ENCODE measurements at regions not wholly inside any gene's neighbourhood (a gene's known extent, or its start where the extent isn't known, plus 50 kb on each side); places are given as distances from the start of the nearest gene placed in this dataset.

DNA sequence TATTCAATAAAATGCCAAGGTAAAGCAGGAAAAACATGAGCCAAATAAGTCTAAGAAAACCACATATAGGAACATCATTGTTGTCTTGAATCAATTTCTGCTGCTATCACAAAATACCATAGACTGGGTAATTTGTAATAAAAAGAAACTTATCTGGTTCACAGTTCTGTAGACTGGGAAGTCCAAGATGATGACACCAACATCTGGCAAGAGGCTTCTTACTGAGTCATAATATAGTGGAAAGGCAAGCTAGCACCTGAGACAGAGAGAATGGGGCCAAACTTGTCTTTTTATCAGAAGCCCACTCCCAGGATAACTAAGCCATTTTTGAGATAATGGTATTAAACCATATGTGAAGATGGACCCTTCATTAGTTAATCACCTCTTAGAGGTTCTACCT, 975.9 kb downstream of the FLRT2 start:
- Histone ChIP-seq H3K4me1 (ENCODE audit: control extremely low read depth in 1 of 4, control insufficient read depth in 4 of 4, insufficient read depth in 4 of 4, low read length in 3 of 4) (peaks cover 0 to 16% (median 8%) of the 10 kb centered on the region in 4 experiments), H3K27ac (ENCODE audit: insufficient read depth in 1 of 2, low read depth in 1 of 2, low read length in 2 of 2, poor library complexity in 1 of 2, severe bottlenecking in 2 of 2) (no peak overlapping the region), H3K36me3 (ENCODE audit: control insufficient read depth in 4 of 4, insufficient read depth in 4 of 4, low read length in 3 of 4) (no peaks in the 10 kb centered on the region), H3K27me3 (replicated peaks in 2 of 5; ENCODE audit: control insufficient read depth in 4 of 5, insufficient read depth in 5 of 5, low read length in 4 of 5) (no peaks in the 10 kb centered on the region), H3K4me3 (ENCODE audit: control insufficient read depth in 1 of 7, extremely low read depth in 1 of 7, insufficient read depth in 4 of 7, low read depth in 2 of 7, low read length in 6 of 7) (no peak overlapping the region), H3K9me3 (ENCODE audit: control extremely low read depth in 1 of 5, control insufficient read depth in 4 of 5, insufficient read depth in 2 of 5, low read depth in 1 of 5, low read length in 4 of 5) (no peaks in the 10 kb centered on the region)
- DNase-seq, result no peak
- ChIA-PET CTCF (interaction anchor here (1.0 kb wide), 1 partner anchor 31 kb away, joined by 3 read pairs; no protein-coding TSS in a partner anchor), POLR2A (no interaction called here)

DNA sequence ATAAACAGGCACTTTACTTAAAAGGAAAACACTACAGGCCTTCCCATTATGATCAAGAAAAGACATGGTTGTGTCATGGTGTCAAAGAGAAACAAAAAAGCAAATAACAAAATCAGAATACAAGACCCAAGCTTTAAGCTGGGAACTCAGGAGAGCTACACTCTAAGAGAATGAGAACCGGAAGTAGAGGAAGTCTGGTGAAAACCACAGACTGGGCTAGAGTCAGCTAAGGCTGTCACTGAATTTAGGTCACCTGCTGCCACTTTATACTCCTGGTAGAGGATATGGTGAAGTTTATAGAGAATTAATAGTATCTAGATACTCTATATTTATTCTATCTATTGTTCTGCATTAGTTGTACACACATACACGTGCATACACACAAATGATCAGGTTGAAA, 971.7 kb downstream of the FLRT2 start:
- no CpG with 5 or more reads among the region's 2 CpGs for WGBS (ENCODE audit: insufficient coverage)
- peak overlapping the region in 2 of 7 experiments; percentile 2 to 10 for H3K4me3 ChIP-seq (ENCODE audit: control insufficient read depth in 1 of 7, extremely low read depth in 1 of 7, insufficient read depth in 4 of 7, low read depth in 2 of 7, low read length in 6 of 7)
- no peaks in the 10 kb centered on the region for H3K27me3 ChIP-seq (replicated peaks in 2 of 5; ENCODE audit: control insufficient read depth in 4 of 5, insufficient read depth in 5 of 5, low read length in 4 of 5)
- peaks cover 0 to 16% (median 8%) of the 10 kb centered on the region in 4 experiments for H3K4me1 ChIP-seq (ENCODE audit: control extremely low read depth in 1 of 4, control insufficient read depth in 4 of 4, insufficient read depth in 4 of 4, low read length in 3 of 4)
- peak overlapping the region in 1 of 2 experiments; percentile 6 for H3K27ac ChIP-seq (ENCODE audit: insufficient read depth in 1 of 2, low read depth in 1 of 2, low read length in 2 of 2, poor library complexity in 1 of 2, severe bottlenecking in 2 of 2)
- peak; percentile 64 to 92 (median 88) for DNase-seq
- CTCF ChIA-PET, result no interaction called here
- no peaks in the 10 kb centered on the region for H3K36me3 ChIP-seq (ENCODE audit: control insufficient read depth in 4 of 4, insufficient read depth in 4 of 4, low read length in 3 of 4)
- peaks cover 0 to 1% (median 0%) of the 10 kb centered on the region in 5 experiments for H3K9me3 ChIP-seq (ENCODE audit: control extremely low read depth in 1 of 5, control insufficient read depth in 4 of 5, insufficient read depth in 2 of 5, low read depth in 1 of 5, low read length in 4 of 5)
- POLR2A ChIA-PET, result no interaction called here

GRCh38 chr14:86491743-86492142, 961.8 kb downstream of the FLRT2 start:
- no peak for DNase-seq
- ChIA-PET POLR2A (no interaction called here), CTCF (no interaction called here)
- Histone ChIP-seq H3K9me3 (ENCODE audit: control extremely low read depth in 1 of 5, control insufficient read depth in 4 of 5, insufficient read depth in 2 of 5, low read depth in 1 of 5, low read length in 4 of 5) (no peaks in the 10 kb centered on the region), H3K4me3 (ENCODE audit: control insufficient read depth in 1 of 7, extremely low read depth in 1 of 7, insufficient read depth in 4 of 7, low read depth in 2 of 7, low read length in 6 of 7) (no peak overlapping the region), H3K36me3 (ENCODE audit: control insufficient read depth in 4 of 4, insufficient read depth in 4 of 4, low read length in 3 of 4) (no peaks in the 10 kb centered on the region), H3K27me3 (replicated peaks in 2 of 5; ENCODE audit: control insufficient read depth in 4 of 5, insufficient read depth in 5 of 5, low read length in 4 of 5) (no peaks in the 10 kb centered on the region), H3K27ac (ENCODE audit: insufficient read depth in 1 of 2, low read depth in 1 of 2, low read length in 2 of 2, poor library complexity in 1 of 2, severe bottlenecking in 2 of 2) (no peak overlapping the region), H3K4me1 (ENCODE audit: control extremely low read depth in 1 of 4, control insufficient read depth in 4 of 4, insufficient read depth in 4 of 4, low read length in 3 of 4) (no peaks in the 10 kb centered on the region)
- 86% methylated on average over 2 of the region's 3 CpGs for WGBS (ENCODE audit: insufficient coverage)

- ChIA-PET POLR2A (no interaction called here), CTCF (no interaction called here)
- H3K9me3 ChIP-seq (ENCODE audit: control extremely low read depth in 1 of 5, control insufficient read depth in 4 of 5, insufficient read depth in 2 of 5, low read depth in 1 of 5, low read length in 4 of 5), result no peaks in the 10 kb centered on the region
- no peak overlapping the region for H3K27ac ChIP-seq (ENCODE audit: insufficient read depth in 1 of 2, low read depth in 1 of 2, low read length in 2 of 2, poor library complexity in 1 of 2, severe bottlenecking in 2 of 2)
- no peak for DNase-seq
- no peaks in the 10 kb centered on the region for H3K4me1 ChIP-seq (ENCODE audit: control extremely low read depth in 1 of 4, control insufficient read depth in 4 of 4, insufficient read depth in 4 of 4, low read length in 3 of 4)
- H3K27me3 ChIP-seq (replicated peaks in 2 of 5; ENCODE audit: control insufficient read depth in 4 of 5, insufficient read depth in 5 of 5, low read length in 4 of 5), result no peaks in the 10 kb centered on the region
- no peak overlapping the region for H3K4me3 ChIP-seq (ENCODE audit: control insufficient read depth in 1 of 7, extremely low read depth in 1 of 7, insufficient read depth in 4 of 7, low read depth in 2 of 7, low read length in 6 of 7)
- H3K36me3 ChIP-seq (ENCODE audit: control insufficient read depth in 4 of 4, insufficient read depth in 4 of 4, low read length in 3 of 4), result no peaks in the 10 kb centered on the region
These were observed 951.2 kb downstream of the FLRT2 start for GRCh38 chr14:86481104-86481503.

- no peaks in the 10 kb centered on the region for H3K36me3 ChIP-seq (ENCODE audit: control insufficient read depth in 4 of 4, insufficient read depth in 4 of 4, low read length in 3 of 4)
- WGBS (ENCODE audit: insufficient coverage), result 83% methylated on average over 4 of the region's 5 CpGs
- H3K27me3 ChIP-seq (replicated peaks in 2 of 5; ENCODE audit: control insufficient read depth in 4 of 5, insufficient read depth in 5 of 5, low read length in 4 of 5), result no peaks in the 10 kb centered on the region
- DNase-seq, result peak in 2 of 3 donors; percentile 11 to 26
- H3K4me3 ChIP-seq (ENCODE audit: control insufficient read depth in 1 of 7, extremely low read depth in 1 of 7, insufficient read depth in 4 of 7, low read depth in 2 of 7, low read length in 6 of 7), result no peak overlapping the region
- ChIA-PET POLR2A (no interaction called here), CTCF (no interaction called here)
- no peaks in the 10 kb centered on the region for H3K9me3 ChIP-seq (ENCODE audit: control extremely low read depth in 1 of 5, control insufficient read depth in 4 of 5, insufficient read depth in 2 of 5, low read depth in 1 of 5, low read length in 4 of 5)
- H3K27ac ChIP-seq (ENCODE audit: insufficient read depth in 1 of 2, low read depth in 1 of 2, low read length in 2 of 2, poor library complexity in 1 of 2, severe bottlenecking in 2 of 2), result no peak overlapping the region
- peaks cover 0 to 5% (median 1%) of the 10 kb centered on the region in 4 experiments for H3K4me1 ChIP-seq (ENCODE audit: control extremely low read depth in 1 of 4, control insufficient read depth in 4 of 4, insufficient read depth in 4 of 4, low read length in 3 of 4)
These were observed 934.4 kb downstream of the FLRT2 start for GRCh38 chr14:86464341-86464740.

DNA sequence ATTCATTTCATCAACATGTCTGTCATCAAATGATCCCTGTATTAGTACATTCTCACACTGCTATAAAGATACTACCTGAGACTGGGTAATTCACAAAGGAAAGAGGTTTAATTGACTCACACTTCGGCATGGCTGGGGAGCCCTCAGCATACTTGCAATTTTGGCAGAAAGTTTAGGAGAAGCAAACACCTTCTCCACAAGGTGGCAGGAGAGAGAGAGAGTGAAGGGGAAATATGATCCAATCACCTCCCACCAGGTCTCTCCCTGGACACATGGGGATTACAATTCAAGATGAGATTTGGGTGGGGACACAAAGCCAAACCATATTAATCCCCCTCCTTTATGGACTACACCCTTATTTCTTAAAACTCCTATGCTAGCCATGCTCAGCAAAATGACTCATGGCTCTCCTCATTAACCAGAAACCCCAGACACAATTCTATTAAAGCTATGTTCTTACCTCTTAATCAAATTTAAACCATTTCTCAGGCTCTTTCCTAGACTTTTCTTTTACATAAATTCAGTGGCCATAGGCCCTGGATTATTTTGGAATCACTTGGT, 932.3 kb downstream of the FLRT2 start:
- H3K27ac ChIP-seq (ENCODE audit: insufficient read depth in 1 of 2, low read depth in 1 of 2, low read length in 2 of 2, poor library complexity in 1 of 2, severe bottlenecking in 2 of 2), result no peak overlapping the region
- peak; percentile 36 to 51 (median 50) for DNase-seq
- WGBS (ENCODE audit: insufficient coverage), result 40% methylated on average over 1 of the region's 1 CpG
- H3K9me3 ChIP-seq (ENCODE audit: control extremely low read depth in 1 of 5, control insufficient read depth in 4 of 5, insufficient read depth in 2 of 5, low read depth in 1 of 5, low read length in 4 of 5), result no peaks in the 10 kb centered on the region
- H3K4me3 ChIP-seq (ENCODE audit: control insufficient read depth in 1 of 7, extremely low read depth in 1 of 7, insufficient read depth in 4 of 7, low read depth in 2 of 7, low read length in 6 of 7), result no peak overlapping the region
- peaks cover 0 to 5% (median 1%) of the 10 kb centered on the region in 4 experiments for H3K4me1 ChIP-seq (ENCODE audit: control extremely low read depth in 1 of 4, control insufficient read depth in 4 of 4, insufficient read depth in 4 of 4, low read length in 3 of 4)
- H3K36me3 ChIP-seq (ENCODE audit: control insufficient read depth in 4 of 4, insufficient read depth in 4 of 4, low read length in 3 of 4), result no peaks in the 10 kb centered on the region
- H3K27me3 ChIP-seq (replicated peaks in 2 of 5; ENCODE audit: control insufficient read depth in 4 of 5, insufficient read depth in 5 of 5, low read length in 4 of 5), result no peaks in the 10 kb centered on the region
- POLR2A ChIA-PET, result no interaction called here
- CTCF ChIA-PET, result interaction anchor here (1.2 to 1.6 kb wide), 2 partner anchors 192 to 440 kb away, joined by 3 to 8 read pairs; no protein-coding TSS in a partner anchor

GRCh38 chr14:86457481-86458135, 927.7 kb downstream of the FLRT2 start:
- Histone ChIP-seq H3K9me3 (ENCODE audit: control extremely low read depth in 1 of 5, control insufficient read depth in 4 of 5, insufficient read depth in 2 of 5, low read depth in 1 of 5, low read length in 4 of 5) (no peaks in the 10 kb centered on the region), H3K27me3 (replicated peaks in 2 of 5; ENCODE audit: control insufficient read depth in 4 of 5, insufficient read depth in 5 of 5, low read length in 4 of 5) (no peaks in the 10 kb centered on the region), H3K4me3 (ENCODE audit: control insufficient read depth in 1 of 7, extremely low read depth in 1 of 7, insufficient read depth in 4 of 7, low read depth in 2 of 7, low read length in 6 of 7) (no peak overlapping the region), H3K27ac (ENCODE audit: insufficient read depth in 1 of 2, low read depth in 1 of 2, low read length in 2 of 2, poor library complexity in 1 of 2, severe bottlenecking in 2 of 2) (no peak overlapping the region), H3K4me1 (ENCODE audit: control extremely low read depth in 1 of 4, control insufficient read depth in 4 of 4, insufficient read depth in 4 of 4, low read length in 3 of 4) (no peaks in the 10 kb centered on the region), H3K36me3 (ENCODE audit: control insufficient read depth in 4 of 4, insufficient read depth in 4 of 4, low read length in 3 of 4) (no peaks in the 10 kb centered on the region)
- no peak for DNase-seq
- ChIA-PET CTCF (no interaction called here), POLR2A (no interaction called here)
- WGBS (ENCODE audit: insufficient coverage), result no CpG with 5 or more reads among the region's 2 CpGs

Measured in common myeloid progenitor, CD34-positive (primary cell).